Body of pancreas (tissue), 4 donors: ENCODE measurements at regions not wholly inside any gene's neighbourhood (a gene's known extent, or its start where the extent isn't known, plus 50 kb on each side); places are given as distances from the start of the nearest gene placed in this dataset.
A peak's percentile ranks its signal among the peaks of the same experiment; 100 is the strongest.
"Not testable (repeated sequence)": the region's sequence is repeated elsewhere in the genome, so short reads cannot be mapped to it uniquely, and the experiment has no call there.

Experiments used
- ATAC-seq: fragments of 150-250 bp; one replicate; pipeline ENCODE4 v1.9.1; 2016
- DNase-seq, 4 donors: peaks; one replicate each; pipeline ENCODE4 v3.0.0-alpha.2; 2019
- H3K27ac ChIP-seq, 4 donors: fragments of 200-600 bp; sonication (generic); 1 replicate in 3 of 4; 2 replicates in 1 of 4; pipeline versions ENCODE4 v1.5.1 to v1.6.1; 2016 to 2019; ENCODE audit warnings: mild to moderate bottlenecking in 1 of 4, mixed read lengths in 1 of 4, moderate library complexity in 1 of 4
- H3K27me3 ChIP-seq, 2 donors: fragments of 200-600 bp; sonication (generic); one replicate each; pipeline ENCODE4 v1.6.0; 2016; ENCODE audit warnings: mild to moderate bottlenecking in 1 of 2
- H3K36me3 ChIP-seq, 2 donors: fragments of 200-600 bp; sonication (generic); replicated peaks in 1 of 2; 2 replicates each; pipeline ENCODE4 v1.5.1; 2016; ENCODE audit warnings: low read depth in 2 of 2; ENCODE audit not compliant: insufficient read depth in 1 of 2
- H3K4me1 ChIP-seq: fragments of 200-600 bp; sonication (generic); one replicate; pipeline ENCODE4 v1.6.0; 2016
- H3K4me3 ChIP-seq, 2 donors: fragments of 200-600 bp; sonication (generic); 1 replicate in 1 of 2; 2 replicates in 1 of 2; pipeline ENCODE4 v1.5.1; 2016 to 2019
- H3K9me3 ChIP-seq, 3 donors: fragments of 200-600 bp; sonication (generic); 1 replicate in 2 of 3; 2 replicates in 1 of 3; pipeline ENCODE4 v1.5.1; 2016
- POLR2A ChIP-seq, 3 donors: fragments of 450-650 bp; IDR thresholded peaks; one replicate each; pipeline ENCODE4 v1.6.1; 2016; ENCODE audit warnings: antibody characterized with exemption in 3 of 3, mild to moderate bottlenecking in 2 of 3
- WGBS, 2 donors: methylation state at CpG; one replicate each; pipeline ENCODE4 v1.1.5; 2017; 5-methylcytosine and 5-hydroxymethylcytosine counted together
- intact Hi-C: fragments of 100-400 bp; cut with DNase I; formaldehyde crosslinking; loops from one replicate; pipeline ENCODE4 v1.15.1; 2023
- TF ChIP-seq, protein P1 (sequence below), 7 experiments: fragments of 450-650 bp in 4 of 7; fragments of 200-600 bp in 3 of 7; sonication (generic) in 3 of 7; IDR thresholded peaks; one replicate each; pipeline ENCODE4 v1.5.1; 2016 to 2019; ENCODE audit warnings: antibody characterized with exemption in 7 of 7

DNA sequence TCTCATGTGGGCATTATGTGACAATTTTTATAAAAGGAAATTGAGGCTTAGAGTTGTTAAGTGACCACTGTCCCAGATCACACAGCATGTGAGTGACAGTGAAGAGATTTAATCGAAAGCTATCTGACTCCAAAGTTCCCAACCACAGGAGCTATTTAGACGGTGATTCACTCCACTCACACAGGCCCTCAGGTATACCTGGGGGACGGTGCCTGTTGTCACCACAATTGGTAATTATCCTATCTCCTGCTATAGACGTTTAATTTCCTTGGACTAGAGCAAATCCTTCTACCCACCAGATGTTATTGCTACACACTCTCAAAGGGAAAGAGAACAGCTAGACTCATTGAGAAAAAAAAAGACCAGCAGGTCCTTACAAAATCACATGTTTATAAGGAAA is 145.5 kb downstream of the KLF6 start:
- Histone ChIP-seq H3K4me1 (no peaks in the 10 kb centered on the region), H3K36me3 (no peaks in the 10 kb centered on the region), H3K4me3 (no peak overlapping the region), H3K27me3 (no peaks in the 10 kb centered on the region), H3K9me3 (no peaks in the 10 kb centered on the region), H3K27ac (no peak overlapping the region)
- TF ChIP-seq, protein P1, sequence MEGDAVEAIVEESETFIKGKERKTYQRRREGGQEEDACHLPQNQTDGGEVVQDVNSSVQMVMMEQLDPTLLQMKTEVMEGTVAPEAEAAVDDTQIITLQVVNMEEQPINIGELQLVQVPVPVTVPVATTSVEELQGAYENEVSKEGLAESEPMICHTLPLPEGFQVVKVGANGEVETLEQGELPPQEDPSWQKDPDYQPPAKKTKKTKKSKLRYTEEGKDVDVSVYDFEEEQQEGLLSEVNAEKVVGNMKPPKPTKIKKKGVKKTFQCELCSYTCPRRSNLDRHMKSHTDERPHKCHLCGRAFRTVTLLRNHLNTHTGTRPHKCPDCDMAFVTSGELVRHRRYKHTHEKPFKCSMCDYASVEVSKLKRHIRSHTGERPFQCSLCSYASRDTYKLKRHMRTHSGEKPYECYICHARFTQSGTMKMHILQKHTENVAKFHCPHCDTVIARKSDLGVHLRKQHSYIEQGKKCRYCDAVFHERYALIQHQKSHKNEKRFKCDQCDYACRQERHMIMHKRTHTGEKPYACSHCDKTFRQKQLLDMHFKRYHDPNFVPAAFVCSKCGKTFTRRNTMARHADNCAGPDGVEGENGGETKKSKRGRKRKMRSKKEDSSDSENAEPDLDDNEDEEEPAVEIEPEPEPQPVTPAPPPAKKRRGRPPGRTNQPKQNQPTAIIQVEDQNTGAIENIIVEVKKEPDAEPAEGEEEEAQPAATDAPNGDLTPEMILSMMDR (IDR thresholded peaks at IDR 0.05): no peak
- TF ChIP-seq POLR2A (IDR thresholded peaks at IDR 0.05): no peak
- WGBS, 2 donors: 68 to 71% methylated on average over 4 of the region's 4 CpGs
- intact Hi-C loops: no loop called here
- no peak for ATAC-seq
- DNase-seq: no peak

DNA sequence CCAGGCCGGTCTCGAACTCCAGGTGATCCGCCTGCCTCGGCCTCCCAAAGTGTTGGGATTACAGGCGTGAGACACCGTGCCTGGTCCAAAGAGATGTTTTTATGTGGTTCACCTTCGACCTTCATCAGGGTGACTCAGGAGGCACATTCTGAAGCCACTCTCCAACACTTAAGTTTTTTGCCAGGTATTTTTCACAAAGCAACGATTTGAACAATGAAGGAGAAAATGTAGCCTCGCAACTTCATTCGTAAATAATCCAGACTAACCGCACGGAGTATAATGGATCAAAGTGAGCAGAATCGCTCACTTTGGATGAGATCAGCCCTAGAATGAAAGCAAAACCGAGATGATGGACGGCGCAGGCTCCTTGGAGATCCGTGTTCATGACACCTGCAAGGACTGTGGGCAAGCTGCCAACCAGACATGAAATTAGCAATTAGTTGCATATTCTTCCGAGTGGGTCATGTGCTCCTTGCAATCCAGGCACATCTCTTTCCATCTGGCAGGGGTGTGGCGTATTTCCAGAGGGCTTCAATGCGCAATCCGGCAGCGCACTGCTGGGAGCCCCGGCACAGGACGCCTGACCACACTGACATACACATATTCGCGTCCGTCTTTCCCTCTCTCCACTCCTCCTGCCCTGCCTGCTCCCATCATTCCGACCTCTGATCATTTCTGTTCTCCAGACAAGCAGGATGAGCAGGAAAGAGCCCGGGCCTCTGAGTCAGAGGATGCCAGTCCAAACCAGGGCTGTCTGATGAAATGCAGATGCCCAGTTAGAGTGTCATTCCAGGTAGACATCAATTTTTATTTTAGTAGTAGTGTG is 148.4 kb downstream of the KLF6 start:
- intact Hi-C loops: no loop called here

DNA sequence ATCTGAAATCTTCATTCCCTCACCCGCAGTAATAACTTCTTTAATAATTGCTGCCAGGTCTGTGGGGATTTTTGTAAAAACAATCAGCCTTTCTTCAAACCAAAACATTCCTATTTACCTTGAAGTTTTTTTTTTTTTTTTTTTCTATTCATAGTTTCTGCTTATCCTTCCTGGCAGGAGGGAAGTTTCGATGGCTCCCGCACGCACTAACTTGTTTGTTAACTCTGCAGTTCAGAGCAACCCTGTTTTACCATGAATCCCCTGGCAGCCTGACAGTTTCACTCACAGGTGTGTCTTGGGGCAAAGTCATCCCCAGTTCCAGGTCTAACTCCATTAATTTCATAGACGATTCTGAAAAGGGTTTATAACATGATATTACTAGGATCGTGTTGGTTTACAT is 149.3 kb downstream of the KLF6 start:
- H3K9me3 ChIP-seq: no peaks in the 10 kb centered on the region
- peak overlapping the region in 3 of 4 donors; percentile 59 to 81 (median 78) for H3K27ac ChIP-seq
- no peaks in the 10 kb centered on the region for H3K36me3 ChIP-seq
- peak; percentile 81 for ATAC-seq
- WGBS, 2 donors: 25 to 45% methylated on average over 6 of the region's 6 CpGs
- no peak overlapping the region for H3K4me3 ChIP-seq
- TF ChIP-seq POLR2A (IDR thresholded peaks at IDR 0.05): no peak
- TF ChIP-seq, protein P1 (IDR thresholded peaks at IDR 0.05): no peak
- H3K27me3 ChIP-seq: no peaks in the 10 kb centered on the region
- H3K4me1 ChIP-seq: no peaks in the 10 kb centered on the region
- intact Hi-C loops: no loop called here
- peak; percentile 51 to 72 (median 67) for DNase-seq

More for the DNA sequence above, 148.4 kb downstream of the KLF6 start:
- no peaks in the 10 kb centered on the region for H3K36me3 ChIP-seq
- no peaks in the 10 kb centered on the region for H3K27me3 ChIP-seq
- H3K27ac ChIP-seq: peak overlapping the region in 3 of 4 donors; percentile 47 to 81 (median 78)
- DNase-seq (peak in 2 of 4 donors; percentile 17 to 19), ATAC-seq (no peak)
- H3K4me3 ChIP-seq: no peak overlapping the region
- no peaks in the 10 kb centered on the region for H3K9me3 ChIP-seq
- 81 to 86% methylated on average over 29 of the region's 29 CpGs for WGBS, 2 donors
- TF ChIP-seq, protein P1 (IDR thresholded peaks at IDR 0.05): no peak
- TF ChIP-seq POLR2A (IDR thresholded peaks at IDR 0.05): no peak
- H3K4me1 ChIP-seq: no peaks in the 10 kb centered on the region

DNA sequence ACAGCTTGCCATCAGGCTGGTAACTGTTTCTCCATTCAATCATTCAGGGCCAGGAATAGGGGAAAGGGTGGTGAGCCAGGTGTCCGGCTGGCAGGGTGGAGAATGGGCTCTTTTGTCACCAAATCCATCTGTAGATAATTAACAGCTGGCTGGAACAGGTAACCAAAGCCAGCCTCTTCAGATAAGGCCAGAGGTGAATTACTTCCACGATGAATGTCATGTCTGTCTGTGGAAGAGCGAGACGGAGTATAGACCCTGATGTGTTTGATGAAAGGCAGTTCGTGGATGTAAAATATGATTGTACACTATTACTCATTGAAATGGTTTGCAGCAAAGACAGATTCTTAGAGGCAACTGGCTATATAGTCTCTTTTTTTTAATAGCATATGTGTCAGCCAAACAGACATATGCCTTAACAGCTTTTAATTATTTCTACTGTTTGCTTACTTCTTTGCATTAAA is 149.8 kb downstream of the KLF6 start:
- WGBS, 2 donors: 28% methylated on average over 5 of the region's 5 CpGs
- TF ChIP-seq, protein P1 (IDR thresholded peaks at IDR 0.05): no peak
- no peak for TF ChIP-seq POLR2A (IDR thresholded peaks at IDR 0.05)
- Histone ChIP-seq H3K27me3 (no peaks in the 10 kb centered on the region), H3K36me3 (no peaks in the 10 kb centered on the region), H3K9me3 (no peaks in the 10 kb centered on the region), H3K4me1 (no peaks in the 10 kb centered on the region), H3K4me3 (no peak overlapping the region), H3K27ac (peak overlapping the region in 3 of 4 donors; percentile 59 to 81 (median 78))
- ATAC-seq (peak; percentile 72), DNase-seq (peak in 2 of 4 donors; percentile 12 to 13)
- intact Hi-C loops: no loop called here

DNA sequence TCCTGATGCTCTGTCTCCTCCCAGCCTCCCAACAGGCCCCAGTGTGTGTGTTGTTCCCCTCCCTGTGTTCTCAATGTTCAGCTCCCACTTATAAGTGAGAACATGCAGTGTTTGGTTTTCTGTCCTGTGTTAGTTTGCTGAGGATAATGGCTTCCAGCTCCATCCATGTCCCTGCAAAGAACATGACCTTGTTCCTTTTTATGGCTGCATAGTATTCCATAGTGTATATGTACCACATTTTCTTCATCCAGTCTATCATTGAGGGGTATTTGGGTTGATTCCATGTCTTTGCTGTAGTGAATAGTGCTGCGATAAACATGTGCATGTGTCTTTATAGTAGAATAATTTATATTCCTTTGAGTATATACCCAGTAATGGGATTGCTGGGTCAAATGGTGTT is 150.4 kb downstream of the KLF6 start:
- ATAC-seq, H3K4me3 ChIP-seq, intact Hi-C loops, H3K9me3 ChIP-seq, H3K27me3 ChIP-seq, H3K36me3 ChIP-seq, DNase-seq, H3K4me1 ChIP-seq: not testable (repeated sequence)
- 79 to 90% methylated on average over 1 of the region's 1 CpG for WGBS, 2 donors
- H3K27ac ChIP-seq: peak overlapping the region in 3 of 4 donors; percentile 59 to 81 (median 78)
